Activated CD8-positive, alpha-beta T cell treated with anti-CD3 and anti-CD28 coated beads for 36 hours (primary cell): ENCODE measurements at regions not wholly inside any gene's neighbourhood (a gene's known extent, or its start where the extent isn't known, plus 50 kb on each side); places are given as distances from the start of the nearest gene placed in this dataset.

Experiments used
- ATAC-seq: fragments of 200-7000 bp; cut with Tn5 transposase; one replicate; pipeline ENCODE4 v1.10.0; 2021; ENCODE audit warnings: mild to moderate bottlenecking, moderate library complexity
- CTCF ChIA-PET: fragments of 350-600 bp; sonication (Branson Sonifier 250); formaldehyde crosslinking; loops from one replicate; lab custom pipeline; 2021; ENCODE audit warnings: antibody characterized with exemption; lab: Charles Lee
- POLR2A ChIA-PET: fragments of 350-600 bp; sonication (Branson Sonifier 250); formaldehyde crosslinking; loops from one replicate; lab custom pipeline; 2021; ENCODE audit warnings: antibody characterized with exemption; lab: Charles Lee
- DNase-seq: peaks from one replicate; pipeline ENCODE4 v3.0.0-alpha.2; 2020
- H3K27ac Mint-ChIP-seq: one replicate; pipeline ENCODE4 v1.8.0; 2021; ENCODE audit warnings: mild to moderate bottlenecking, mixed read lengths
- H3K27me3 Mint-ChIP-seq: one replicate; pipeline ENCODE4 v1.8.0; 2021; ENCODE audit warnings: mixed read lengths
- H3K36me3 Mint-ChIP-seq: one replicate; pipeline ENCODE4 v1.8.0; 2021; ENCODE audit warnings: low read depth, mixed read lengths
- H3K4me1 Mint-ChIP-seq: one replicate; pipeline ENCODE4 v1.8.0; 2021; ENCODE audit warnings: low read depth, mixed read lengths
- H3K4me3 Mint-ChIP-seq: one replicate; pipeline ENCODE4 v1.8.0; 2021; ENCODE audit warnings: mild to moderate bottlenecking, moderate library complexity, mixed read lengths
- H3K9me3 Mint-ChIP-seq: one replicate; pipeline ENCODE4 v1.8.0; 2021; ENCODE audit warnings: mixed read lengths
- intact Hi-C: fragments of 100-400 bp; cut with micrococcal nuclease; formaldehyde crosslinking; loops from one replicate; pipeline ENCODE4 v1.10.0; 2022
- TF ChIP-seq, protein P1 (sequence below): fragments of 200-600 bp; IDR thresholded peaks from one replicate; pipeline ENCODE4 v1.8.0; 2022; ENCODE audit warnings: antibody characterized with exemption, mild to moderate bottlenecking

DNA sequence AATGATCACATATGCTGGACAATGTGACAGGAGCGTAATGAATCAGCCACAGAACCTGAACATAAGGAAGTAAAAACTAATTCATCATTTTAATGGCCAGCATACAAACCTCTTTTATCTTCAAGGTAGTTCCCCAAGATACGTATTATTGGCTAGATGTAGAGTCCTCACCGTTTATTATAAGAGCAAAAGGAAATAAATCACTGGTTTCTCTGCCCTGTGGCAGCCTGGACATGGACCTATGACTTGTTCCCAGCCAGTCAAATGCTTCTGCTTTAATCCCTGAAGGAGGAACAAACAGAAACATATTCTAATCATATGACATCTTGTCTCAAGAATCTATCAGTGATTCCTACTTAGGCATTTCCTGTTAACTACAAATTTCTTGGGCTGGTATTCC, 86.8 kb upstream of the FAM241A start:
- no peak for ATAC-seq
- ChIA-PET CTCF (no interaction called here), POLR2A (no interaction called here)
- Mint-ChIP-seq H3K4me3 (no peak overlapping the region), H3K36me3 (no peaks in the 10 kb centered on the region), H3K9me3 (no peaks in the 10 kb centered on the region), H3K27me3 (peaks cover 4% of the 10 kb centered on the region), H3K27ac (no peak overlapping the region), H3K4me1 (no peaks in the 10 kb centered on the region)
- intact Hi-C loops: no loop called here
- no peak for DNase-seq
- TF ChIP-seq, protein P1, sequence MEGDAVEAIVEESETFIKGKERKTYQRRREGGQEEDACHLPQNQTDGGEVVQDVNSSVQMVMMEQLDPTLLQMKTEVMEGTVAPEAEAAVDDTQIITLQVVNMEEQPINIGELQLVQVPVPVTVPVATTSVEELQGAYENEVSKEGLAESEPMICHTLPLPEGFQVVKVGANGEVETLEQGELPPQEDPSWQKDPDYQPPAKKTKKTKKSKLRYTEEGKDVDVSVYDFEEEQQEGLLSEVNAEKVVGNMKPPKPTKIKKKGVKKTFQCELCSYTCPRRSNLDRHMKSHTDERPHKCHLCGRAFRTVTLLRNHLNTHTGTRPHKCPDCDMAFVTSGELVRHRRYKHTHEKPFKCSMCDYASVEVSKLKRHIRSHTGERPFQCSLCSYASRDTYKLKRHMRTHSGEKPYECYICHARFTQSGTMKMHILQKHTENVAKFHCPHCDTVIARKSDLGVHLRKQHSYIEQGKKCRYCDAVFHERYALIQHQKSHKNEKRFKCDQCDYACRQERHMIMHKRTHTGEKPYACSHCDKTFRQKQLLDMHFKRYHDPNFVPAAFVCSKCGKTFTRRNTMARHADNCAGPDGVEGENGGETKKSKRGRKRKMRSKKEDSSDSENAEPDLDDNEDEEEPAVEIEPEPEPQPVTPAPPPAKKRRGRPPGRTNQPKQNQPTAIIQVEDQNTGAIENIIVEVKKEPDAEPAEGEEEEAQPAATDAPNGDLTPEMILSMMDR: no peak

DNA sequence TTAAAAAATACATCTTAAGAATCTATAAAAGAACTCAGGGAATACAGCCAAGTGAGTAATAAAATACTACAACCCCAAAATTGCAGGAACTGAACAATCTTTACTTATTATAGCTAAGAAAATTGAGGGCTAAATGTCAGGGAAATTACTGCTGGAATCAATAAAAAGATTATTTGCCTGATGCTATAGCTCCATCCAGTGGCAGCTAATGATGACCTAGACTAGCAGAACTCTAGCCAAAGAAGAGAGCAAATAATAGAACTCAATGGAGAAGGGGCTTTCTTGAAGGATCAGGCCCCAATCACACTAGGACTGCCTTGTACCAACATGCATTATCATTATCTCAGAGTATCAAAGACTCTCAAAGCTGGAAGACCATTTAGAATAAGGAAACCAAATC, 85.0 kb upstream of the FAM241A start:
- DNase-seq: peak; percentile 5
- H3K9me3 Mint-ChIP-seq: no peaks in the 10 kb centered on the region
- TF ChIP-seq, protein P1: peak; percentile 29
- no peaks in the 10 kb centered on the region for H3K36me3 Mint-ChIP-seq
- H3K27me3 Mint-ChIP-seq: peaks cover 4% of the 10 kb centered on the region
- POLR2A ChIA-PET: no interaction called here
- H3K4me3 Mint-ChIP-seq: no peak overlapping the region
- CTCF ChIA-PET: interaction anchor here (1.0 kb wide), 1 partner anchor 75 kb away, joined by 3 read pairs; no protein-coding TSS in a partner anchor
- intact Hi-C loops: no loop called here
- no peak overlapping the region for H3K27ac Mint-ChIP-seq
- H3K4me1 Mint-ChIP-seq: no peaks in the 10 kb centered on the region
- no peak for ATAC-seq

DNA sequence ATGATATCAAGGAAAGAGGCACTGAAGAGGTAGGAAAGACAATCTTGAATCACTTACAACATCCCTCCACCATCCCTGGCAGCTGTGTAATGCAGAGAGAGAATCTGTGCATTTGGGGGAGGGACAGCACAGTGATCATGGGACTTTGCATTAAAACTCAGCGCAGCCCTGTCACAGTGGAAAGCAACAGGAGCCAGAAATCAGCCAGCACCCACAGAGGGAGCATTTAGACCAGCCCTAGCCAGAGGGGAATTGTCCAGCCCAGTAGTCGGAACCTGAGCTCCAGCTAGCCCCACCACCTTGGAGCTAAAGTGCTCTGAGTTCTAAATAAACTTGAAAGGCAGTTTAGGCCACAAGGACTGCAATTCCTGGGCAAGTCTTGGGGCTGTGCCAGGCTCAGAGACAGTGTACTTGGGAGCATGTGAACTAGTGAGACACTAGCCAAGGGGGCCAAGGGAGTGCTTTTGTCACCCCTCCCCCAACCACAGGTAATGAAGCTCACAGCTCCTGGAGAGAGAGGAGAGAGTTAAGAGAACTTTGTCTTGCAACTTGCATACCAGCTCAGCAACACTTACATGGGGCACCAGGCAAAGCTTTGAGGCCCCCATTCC, 83.9 kb upstream of the FAM241A start:
- Mint-ChIP-seq H3K9me3 (no peaks in the 10 kb centered on the region), H3K4me3 (no peak overlapping the region), H3K27ac (no peak overlapping the region), H3K4me1 (no peaks in the 10 kb centered on the region), H3K27me3 (peaks cover 7% of the 10 kb centered on the region), H3K36me3 (no peaks in the 10 kb centered on the region)
- TF ChIP-seq, protein P1: no peak
- ChIA-PET CTCF (no interaction called here), POLR2A (no interaction called here)
- no peak for ATAC-seq
- no peak for DNase-seq
- intact Hi-C loops: no loop called here

DNA sequence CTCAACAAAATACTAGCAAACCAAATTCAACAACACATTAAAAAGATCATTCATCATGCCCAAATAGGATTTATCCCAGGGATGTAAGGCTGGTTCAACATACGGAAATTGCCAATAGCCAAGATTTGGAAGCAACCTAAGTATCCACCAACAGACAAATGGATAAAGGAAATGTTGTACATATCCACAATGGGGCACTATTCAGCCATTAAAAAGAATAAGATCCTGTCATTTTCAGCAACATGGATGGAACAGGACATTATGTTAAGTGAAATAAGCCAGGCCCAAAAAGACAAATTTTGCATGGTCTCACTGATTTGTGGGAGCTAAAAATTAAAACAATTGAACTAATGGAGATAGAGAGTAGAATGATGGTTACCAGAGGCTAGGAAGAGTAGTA, 82.0 kb upstream of the FAM241A start:
- ChIA-PET POLR2A (no interaction called here), CTCF (no interaction called here)
- no peaks in the 10 kb centered on the region for H3K9me3 Mint-ChIP-seq
- TF ChIP-seq, protein P1: no peak
- no peak for ATAC-seq
- no peak overlapping the region for H3K4me3 Mint-ChIP-seq
- H3K27me3 Mint-ChIP-seq: peaks cover 13% of the 10 kb centered on the region
- intact Hi-C loops: no loop called here
- no peak overlapping the region for H3K27ac Mint-ChIP-seq
- no peak for DNase-seq
- H3K36me3 Mint-ChIP-seq: no peaks in the 10 kb centered on the region
- no peaks in the 10 kb centered on the region for H3K4me1 Mint-ChIP-seq

DNA sequence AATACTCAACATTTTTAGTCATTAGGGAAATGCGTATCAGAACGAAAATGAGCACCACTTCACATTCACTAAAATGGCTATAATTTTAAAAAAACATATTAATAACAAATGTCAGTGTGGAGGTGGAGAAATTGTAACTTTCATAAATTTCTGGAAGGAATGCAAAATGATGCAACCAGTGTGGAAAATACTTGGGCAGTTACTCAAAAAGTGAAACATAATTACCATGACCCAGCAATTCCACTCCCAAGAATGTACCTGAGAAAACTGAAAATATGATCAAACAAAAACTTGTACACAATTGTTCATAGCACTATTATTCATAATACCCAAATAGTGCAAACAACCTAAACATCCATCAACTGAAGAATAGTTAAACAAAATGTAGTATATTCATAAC, 76.1 kb upstream of the FAM241A start:
- intact Hi-C loops: no loop called here
- ATAC-seq (no peak), DNase-seq (no peak)
- Mint-ChIP-seq H3K4me3 (no peak overlapping the region), H3K27ac (no peak overlapping the region), H3K27me3 (peaks cover 19% of the 10 kb centered on the region), H3K9me3 (no peaks in the 10 kb centered on the region), H3K36me3 (no peaks in the 10 kb centered on the region), H3K4me1 (no peaks in the 10 kb centered on the region)
- CTCF ChIA-PET: no interaction called here
- TF ChIP-seq, protein P1: no peak
- POLR2A ChIA-PET: no interaction called here
